ENCODE measurements at regions not wholly inside any gene's neighbourhood (a gene's known extent, or its start where the extent isn't known, plus 50 kb on each side); places are given as distances from the start of the nearest gene placed in this dataset.

DNA sequence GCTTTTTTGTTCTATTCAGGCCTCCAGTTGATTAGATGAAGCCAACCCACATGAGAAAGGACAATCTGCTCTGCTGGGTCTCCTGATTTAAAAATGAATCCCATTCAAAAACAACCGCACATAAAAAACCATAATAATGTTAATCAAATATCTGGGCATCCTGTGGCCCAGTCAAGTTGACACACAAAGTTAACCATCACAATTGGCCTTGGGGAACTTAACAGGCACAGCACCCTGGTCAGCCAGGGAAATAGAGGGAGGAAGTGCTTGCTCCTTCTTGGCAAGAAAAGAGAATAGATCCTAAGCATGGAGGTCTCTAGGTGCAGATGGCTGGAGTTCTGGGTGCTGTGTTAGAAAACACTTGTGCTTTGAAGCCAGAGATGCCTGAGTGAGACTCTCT, 109.6 kb upstream of the OLIG2 start:
- TF ChIP-seq, protein P1, sequence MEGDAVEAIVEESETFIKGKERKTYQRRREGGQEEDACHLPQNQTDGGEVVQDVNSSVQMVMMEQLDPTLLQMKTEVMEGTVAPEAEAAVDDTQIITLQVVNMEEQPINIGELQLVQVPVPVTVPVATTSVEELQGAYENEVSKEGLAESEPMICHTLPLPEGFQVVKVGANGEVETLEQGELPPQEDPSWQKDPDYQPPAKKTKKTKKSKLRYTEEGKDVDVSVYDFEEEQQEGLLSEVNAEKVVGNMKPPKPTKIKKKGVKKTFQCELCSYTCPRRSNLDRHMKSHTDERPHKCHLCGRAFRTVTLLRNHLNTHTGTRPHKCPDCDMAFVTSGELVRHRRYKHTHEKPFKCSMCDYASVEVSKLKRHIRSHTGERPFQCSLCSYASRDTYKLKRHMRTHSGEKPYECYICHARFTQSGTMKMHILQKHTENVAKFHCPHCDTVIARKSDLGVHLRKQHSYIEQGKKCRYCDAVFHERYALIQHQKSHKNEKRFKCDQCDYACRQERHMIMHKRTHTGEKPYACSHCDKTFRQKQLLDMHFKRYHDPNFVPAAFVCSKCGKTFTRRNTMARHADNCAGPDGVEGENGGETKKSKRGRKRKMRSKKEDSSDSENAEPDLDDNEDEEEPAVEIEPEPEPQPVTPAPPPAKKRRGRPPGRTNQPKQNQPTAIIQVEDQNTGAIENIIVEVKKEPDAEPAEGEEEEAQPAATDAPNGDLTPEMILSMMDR (IDR thresholded peaks at IDR 0.05): no peak
- TF ChIP-seq POLR2A (IDR thresholded peaks at IDR 0.05) (no peak), EP300 (IDR thresholded peaks at IDR 0.05) (no peak)

Data from suprapubic skin (tissue), 3 donors.